ENCODE measurements at regions not wholly inside any gene's neighbourhood (a gene's known extent, or its start where the extent isn't known, plus 50 kb on each side); places are given as distances from the start of the nearest gene placed in this dataset.

GRCh38 chr6:63430985-63431519 is 111.3 kb upstream of the LGSN start:
- Histone ChIP-seq H3K27ac (no peak overlapping the region), H3K9me2 (ENCODE audit: insufficient read depth) (no peaks in the 10 kb centered on the region), H4K20me1 (ENCODE audit: insufficient read depth) (no peaks in the 10 kb centered on the region), H3K4me2 (no peak overlapping the region), H3K79me2 (ENCODE audit: low read depth) (no peaks in the 10 kb centered on the region), H3K9me3 (ENCODE audit: insufficient read depth, low read depth) (no peaks in the 10 kb centered on the region), H3K27me3 (ENCODE audit: insufficient read depth, low read depth) (no peaks in the 10 kb centered on the region), H2AFZ (no peak overlapping the region), H3F3A (ENCODE audit: insufficient read depth, low read depth) (no peaks in the 10 kb centered on the region), H3K36me3 (ENCODE audit: low read depth) (no peaks in the 10 kb centered on the region), H3K4me1 (replicated peaks; ENCODE audit: insufficient read depth) (no peaks in the 10 kb centered on the region), H3K4me3 (no peak overlapping the region)
- CTCF ChIA-PET, result no interaction called here
- POLR2A ChIA-PET (ENCODE audit: unreplicated experiment), result no interaction called here
- BruUV-seq (replicated peaks), result no TSS peak
- no peak for TF ChIP-seq EZH2 (IDR thresholded peaks at IDR 0.05; ENCODE audit: low read depth)
- TF ChIP-seq, protein P1, sequence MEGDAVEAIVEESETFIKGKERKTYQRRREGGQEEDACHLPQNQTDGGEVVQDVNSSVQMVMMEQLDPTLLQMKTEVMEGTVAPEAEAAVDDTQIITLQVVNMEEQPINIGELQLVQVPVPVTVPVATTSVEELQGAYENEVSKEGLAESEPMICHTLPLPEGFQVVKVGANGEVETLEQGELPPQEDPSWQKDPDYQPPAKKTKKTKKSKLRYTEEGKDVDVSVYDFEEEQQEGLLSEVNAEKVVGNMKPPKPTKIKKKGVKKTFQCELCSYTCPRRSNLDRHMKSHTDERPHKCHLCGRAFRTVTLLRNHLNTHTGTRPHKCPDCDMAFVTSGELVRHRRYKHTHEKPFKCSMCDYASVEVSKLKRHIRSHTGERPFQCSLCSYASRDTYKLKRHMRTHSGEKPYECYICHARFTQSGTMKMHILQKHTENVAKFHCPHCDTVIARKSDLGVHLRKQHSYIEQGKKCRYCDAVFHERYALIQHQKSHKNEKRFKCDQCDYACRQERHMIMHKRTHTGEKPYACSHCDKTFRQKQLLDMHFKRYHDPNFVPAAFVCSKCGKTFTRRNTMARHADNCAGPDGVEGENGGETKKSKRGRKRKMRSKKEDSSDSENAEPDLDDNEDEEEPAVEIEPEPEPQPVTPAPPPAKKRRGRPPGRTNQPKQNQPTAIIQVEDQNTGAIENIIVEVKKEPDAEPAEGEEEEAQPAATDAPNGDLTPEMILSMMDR (conservative IDR thresholded peaks at IDR 0.05), result no peak
- intact Hi-C loops (cut with micrococcal nuclease; ENCODE audit: unreplicated experiment), result no loop called here
- no peak for DNase-seq

DNA sequence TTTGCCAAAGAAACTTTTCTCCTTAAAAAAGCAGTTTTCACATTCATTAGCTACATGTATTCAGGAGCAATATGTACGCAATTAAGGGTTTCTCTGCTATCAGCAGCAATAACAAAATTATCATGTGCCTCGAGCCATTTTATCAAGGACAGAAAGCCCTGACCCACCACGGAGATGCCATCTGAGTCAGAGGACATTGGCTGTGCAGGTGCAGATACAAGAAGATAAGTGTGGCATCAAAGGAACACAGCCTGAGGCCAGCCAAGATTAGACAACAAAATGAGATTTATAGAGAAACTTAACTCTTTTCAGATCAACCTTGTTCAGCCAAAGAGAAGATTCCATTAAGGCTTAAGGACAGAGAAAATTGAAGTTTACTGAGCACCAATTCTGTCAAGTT is 115.2 kb upstream of the LGSN start:
- Histone ChIP-seq H3K27ac (no peak overlapping the region), H2AFZ (no peak overlapping the region), H3K4me2 (no peak overlapping the region), H3K4me3 (no peak overlapping the region), H3K79me2 (ENCODE audit: low read depth) (no peaks in the 10 kb centered on the region), H3K4me1 (replicated peaks; ENCODE audit: insufficient read depth) (no peaks in the 10 kb centered on the region), H3K36me3 (ENCODE audit: low read depth) (no peaks in the 10 kb centered on the region), H4K20me1 (ENCODE audit: insufficient read depth) (no peaks in the 10 kb centered on the region), H3K9me3 (ENCODE audit: insufficient read depth, low read depth) (no peaks in the 10 kb centered on the region), H3K27me3 (ENCODE audit: insufficient read depth, low read depth) (no peaks in the 10 kb centered on the region), H3K9me2 (ENCODE audit: insufficient read depth) (no peaks in the 10 kb centered on the region), H3F3A (ENCODE audit: insufficient read depth, low read depth) (no peaks in the 10 kb centered on the region)
- no TSS peak for BruUV-seq (replicated peaks)
- TF ChIP-seq, protein P1 (conservative IDR thresholded peaks at IDR 0.05), result no peak
- no peak for TF ChIP-seq EZH2 (IDR thresholded peaks at IDR 0.05; ENCODE audit: low read depth)
- intact Hi-C loops (cut with micrococcal nuclease; ENCODE audit: unreplicated experiment), result no loop called here
- ChIA-PET CTCF (no interaction called here), POLR2A (ENCODE audit: unreplicated experiment) (no interaction called here)
- no peak for DNase-seq

DNA sequence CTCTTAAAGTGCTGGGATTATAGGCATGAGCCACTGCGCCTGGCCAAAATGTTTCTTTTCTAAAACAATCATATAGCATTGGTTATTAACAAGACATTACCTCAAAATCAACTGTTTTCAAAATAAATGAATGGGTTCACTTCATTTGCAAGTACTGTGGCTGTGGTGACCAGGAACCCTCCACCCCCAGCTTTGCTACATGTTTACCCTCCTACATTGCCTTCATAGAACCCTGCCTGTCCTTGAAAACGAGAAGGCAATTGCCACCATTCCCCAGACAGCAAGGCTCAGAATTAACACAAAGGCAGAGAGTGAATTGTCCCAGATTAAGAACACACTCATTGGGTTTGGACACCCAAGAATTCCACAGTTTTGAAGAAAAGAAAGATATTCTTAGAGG is 116.6 kb upstream of the LGSN start:
- H3K9me2 ChIP-seq (ENCODE audit: insufficient read depth), result no peaks in the 10 kb centered on the region
- no peak overlapping the region for H3K4me2 ChIP-seq
- no peak for TF ChIP-seq EZH2 (IDR thresholded peaks at IDR 0.05; ENCODE audit: low read depth)
- TF ChIP-seq, protein P1 (conservative IDR thresholded peaks at IDR 0.05), result no peak
- no peaks in the 10 kb centered on the region for H3K36me3 ChIP-seq (ENCODE audit: low read depth)
- H3K79me2 ChIP-seq (ENCODE audit: low read depth), result no peaks in the 10 kb centered on the region
- BruUV-seq (replicated peaks), result no TSS peak
- no peaks in the 10 kb centered on the region for H3F3A ChIP-seq (ENCODE audit: insufficient read depth, low read depth)
- H3K4me3 ChIP-seq, result no peak overlapping the region
- H4K20me1 ChIP-seq (ENCODE audit: insufficient read depth), result no peaks in the 10 kb centered on the region
- H3K27me3 ChIP-seq (ENCODE audit: insufficient read depth, low read depth), result no peaks in the 10 kb centered on the region
- H3K4me1 ChIP-seq (replicated peaks; ENCODE audit: insufficient read depth), result no peaks in the 10 kb centered on the region
- no peaks in the 10 kb centered on the region for H3K9me3 ChIP-seq (ENCODE audit: insufficient read depth, low read depth)
- POLR2A ChIA-PET (ENCODE audit: unreplicated experiment), result no interaction called here
- H2AFZ ChIP-seq, result no peak overlapping the region
- no peak for DNase-seq
- CTCF ChIA-PET, result no interaction called here
- intact Hi-C loops (cut with micrococcal nuclease; ENCODE audit: unreplicated experiment), result no loop called here
- no peak overlapping the region for H3K27ac ChIP-seq
